Daoy (cell line): ENCODE measurements at regions not wholly inside any gene's neighbourhood (a gene's known extent, or its start where the extent isn't known, plus 50 kb on each side); places are given as distances from the start of the nearest gene placed in this dataset.
"Not testable (repeated sequence)": the region's sequence is repeated elsewhere in the genome, so short reads cannot be mapped to it uniquely, and the experiment has no call there.

Experiments
- DNase-seq: peaks from one replicate; pipeline ENCODE4 v3.0.0-alpha.2; 2015; ENCODE audit warnings: low read depth

GRCh38 chr2:56515399-56515798 lies 331.6 kb downstream of the CCDC85A start:
- DNase-seq, result no peak

- DNase-seq, result no peak
Measured at GRCh38 chr2:56519806-56520205, 336.0 kb downstream of the CCDC85A start.

- peak; percentile 64 for DNase-seq
Measured at GRCh38 chr2:56522605-56523089, 338.9 kb downstream of the CCDC85A start.

- DNase-seq, result peak; percentile 4
Measured at GRCh38 chr2:56523816-56524215, 340.0 kb downstream of the CCDC85A start.

GRCh38 chr2:56531668-56532420 lies 348.1 kb downstream of the CCDC85A start:
- no peak for DNase-seq

GRCh38 chr2:56534321-56534720 lies 350.5 kb downstream of the CCDC85A start:
- no peak for DNase-seq

GRCh38 chr2:56537756-56538155 lies 354.0 kb downstream of the CCDC85A start:
- DNase-seq, result no peak

GRCh38 chr2:56539618-56540017 lies 355.8 kb downstream of the CCDC85A start:
- no peak for DNase-seq

- DNase-seq, result no peak
Measured at GRCh38 chr2:56540467-56540866, 356.7 kb downstream of the CCDC85A start.

GRCh38 chr2:56540916-56541315 lies 357.1 kb downstream of the CCDC85A start:
- no peak for DNase-seq

GRCh38 chr2:56542213-56542612 lies 358.4 kb downstream of the CCDC85A start:
- no peak for DNase-seq

- DNase-seq, result no peak
Measured at GRCh38 chr2:56565143-56565542, 381.4 kb downstream of the CCDC85A start.

GRCh38 chr2:56571074-56571473 lies 387.3 kb downstream of the CCDC85A start:
- no peak for DNase-seq

- no peak for DNase-seq
Measured at GRCh38 chr2:56576001-56576400, 392.2 kb downstream of the CCDC85A start.

- DNase-seq, result peak; percentile 30
Measured at GRCh38 chr2:56580242-56580641, 396.5 kb downstream of the CCDC85A start.

GRCh38 chr2:56582570-56582969 lies 398.8 kb downstream of the CCDC85A start:
- DNase-seq, result no peak

- DNase-seq, result no peak
Measured at GRCh38 chr2:56583796-56584315, 400.1 kb downstream of the CCDC85A start.

GRCh38 chr2:56587456-56587855 lies 403.7 kb downstream of the CCDC85A start:
- DNase-seq, result no peak

GRCh38 chr2:56589194-56589593 lies 405.4 kb downstream of the CCDC85A start:
- DNase-seq, result no peak

- DNase-seq, result no peak
Measured at GRCh38 chr2:56589835-56590234, 406.0 kb downstream of the CCDC85A start.

GRCh38 chr2:56590611-56591010 lies 406.8 kb downstream of the CCDC85A start:
- DNase-seq, result no peak

- not testable (repeated sequence) for DNase-seq
Measured at GRCh38 chr2:56606086-56606485, 422.3 kb downstream of the CCDC85A start.

- DNase-seq, result no peak
Measured at GRCh38 chr2:56613254-56613653, 429.5 kb downstream of the CCDC85A start.

GRCh38 chr2:56613920-56614319 lies 430.1 kb downstream of the CCDC85A start:
- no peak for DNase-seq
